HG03095 (cell line): ENCODE measurements at regions not wholly inside any gene's neighbourhood (a gene's known extent, or its start where the extent isn't known, plus 50 kb on each side); places are given as distances from the start of the nearest gene placed in this dataset.
"Not testable (repeated sequence)": the region's sequence is repeated elsewhere in the genome, so short reads cannot be mapped to it uniquely, and the experiment has no call there.

ENCODE experiments used
- ATAC-seq: cut with Tn5 transposase; IDR thresholded peaks from one replicate; pipeline ENCODE4 v1.9.1; 2021; ENCODE audit warnings: moderate library complexity; ENCODE audit not compliant: unreplicated experiment

GRCh38 chr20:53800883-53801604 is 207.4 kb upstream of the ZNF217 start:
- no peak for ATAC-seq

GRCh38 chr20:53800418-53800817 is 206.8 kb upstream of the ZNF217 start:
- ATAC-seq = no peak

GRCh38 chr20:53797085-53797484 is 203.4 kb upstream of the ZNF217 start:
- ATAC-seq = no peak

- ATAC-seq = no peak
Observed at GRCh38 chr20:53795170-53795569, 201.5 kb upstream of the ZNF217 start.

- ATAC-seq = no peak
Observed at GRCh38 chr20:53794529-53795115, 201.0 kb upstream of the ZNF217 start.

- ATAC-seq = no peak
Observed at GRCh38 chr20:53793783-53794383, 200.2 kb upstream of the ZNF217 start.

GRCh38 chr20:53792946-53793536 is 199.4 kb upstream of the ZNF217 start:
- no peak for ATAC-seq

- no peak for ATAC-seq
Observed at GRCh38 chr20:53789989-53790675, 196.5 kb upstream of the ZNF217 start.

- no peak for ATAC-seq
Observed at GRCh38 chr20:53788253-53789022, 194.8 kb upstream of the ZNF217 start.

- ATAC-seq = not testable (repeated sequence)
Observed at GRCh38 chr20:53787491-53787931, 193.9 kb upstream of the ZNF217 start.

GRCh38 chr20:53786445-53787267 is 193.0 kb upstream of the ZNF217 start:
- ATAC-seq = no peak

GRCh38 chr20:53786071-53786444 is 192.4 kb upstream of the ZNF217 start:
- no peak for ATAC-seq

GRCh38 chr20:53785320-53785719 is 191.7 kb upstream of the ZNF217 start:
- ATAC-seq = no peak

GRCh38 chr20:53783768-53784167 is 190.1 kb upstream of the ZNF217 start:
- no peak for ATAC-seq

GRCh38 chr20:53782612-53783246 is 189.1 kb upstream of the ZNF217 start:
- no peak for ATAC-seq

- no peak for ATAC-seq
Observed at GRCh38 chr20:53779822-53780221, 186.2 kb upstream of the ZNF217 start.

- no peak for ATAC-seq
Observed at GRCh38 chr20:53778736-53779135, 185.1 kb upstream of the ZNF217 start.

- no peak for ATAC-seq
Observed at GRCh38 chr20:53778041-53778516, 184.4 kb upstream of the ZNF217 start.

GRCh38 chr20:53777402-53777801 is 183.8 kb upstream of the ZNF217 start:
- not testable (repeated sequence) for ATAC-seq
